H1 (cell line): ENCODE measurements at regions not wholly inside any gene's neighbourhood (a gene's known extent, or its start where the extent isn't known, plus 50 kb on each side); places are given as distances from the start of the nearest gene placed in this dataset.

Experiments used
- CHD1 ChIP-seq: IDR thresholded peaks from 2 replicates; pipeline ENCODE4 v1.6.1; 2012; ENCODE audit warnings: low read depth, low read length, improper control_type of control experiment
- MAFK ChIP-seq: IDR thresholded peaks from 2 replicates; pipeline ENCODE4 v1.6.1; 2012; ENCODE audit warnings: low read depth, mild to moderate bottlenecking, improper control_type of control experiment, low read length
- POLR2A ChIP-seq, 2 experiments: IDR thresholded peaks; 1 replicate in 1 of 2; 2 replicates in 1 of 2; pipeline ENCODE4 v1.6.1; 2011; ENCODE audit warnings: low read depth in 2 of 2, low read length in 2 of 2, mild to moderate bottlenecking in 2 of 2; ENCODE audit errors: control extremely low read depth in 1 of 2
- SIN3A ChIP-seq, 2 experiments: IDR thresholded peaks in 1 of 2; conservative IDR thresholded peaks in 1 of 2; 2 replicates each; pipeline ENCODE4 v1.6.1; 2011 to 2012; ENCODE audit warnings: low read length in 2 of 2, improper control_type of control experiment in 1 of 2, low read depth in 1 of 2, mild to moderate bottlenecking in 1 of 2

DNA sequence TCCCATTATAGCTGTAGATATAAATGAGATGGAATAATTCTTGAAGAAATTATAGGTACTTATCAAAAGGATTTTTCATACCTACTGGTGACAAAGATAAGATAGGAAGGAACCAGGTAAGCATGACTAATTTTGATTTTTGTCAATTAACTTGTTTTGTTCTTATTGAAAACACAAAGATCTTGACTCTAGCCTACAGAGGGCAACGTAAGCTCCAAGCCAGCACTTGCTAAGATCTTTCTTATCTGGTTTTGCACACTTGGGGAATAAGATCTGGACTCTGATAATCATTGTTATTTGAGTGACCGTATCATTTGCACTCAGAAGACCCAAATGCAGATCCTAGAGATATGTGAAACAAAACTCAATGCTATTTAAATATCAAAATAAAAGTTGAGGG lies 223.4 kb downstream of the VEGFC start (continued):
- no peak for TF ChIP-seq SIN3A (conservative IDR thresholded peaks at IDR 0.05 in 1 of 2, IDR thresholded peaks at IDR 0.05 in 1 of 2; ENCODE audit: low read depth in 1 of 2, low read length in 2 of 2)
- TF ChIP-seq POLR2A (IDR thresholded peaks at IDR 0.05; ENCODE audit: control extremely low read depth in 1 of 2, low read depth in 2 of 2, low read length in 2 of 2) = no peak
- no peak for TF ChIP-seq CHD1
- no peak for TF ChIP-seq MAFK
